ENCODE measurements at regions not wholly inside any gene's neighbourhood (a gene's known extent, or its start where the extent isn't known, plus 50 kb on each side); places are given as distances from the start of the nearest gene placed in this dataset.

DNA sequence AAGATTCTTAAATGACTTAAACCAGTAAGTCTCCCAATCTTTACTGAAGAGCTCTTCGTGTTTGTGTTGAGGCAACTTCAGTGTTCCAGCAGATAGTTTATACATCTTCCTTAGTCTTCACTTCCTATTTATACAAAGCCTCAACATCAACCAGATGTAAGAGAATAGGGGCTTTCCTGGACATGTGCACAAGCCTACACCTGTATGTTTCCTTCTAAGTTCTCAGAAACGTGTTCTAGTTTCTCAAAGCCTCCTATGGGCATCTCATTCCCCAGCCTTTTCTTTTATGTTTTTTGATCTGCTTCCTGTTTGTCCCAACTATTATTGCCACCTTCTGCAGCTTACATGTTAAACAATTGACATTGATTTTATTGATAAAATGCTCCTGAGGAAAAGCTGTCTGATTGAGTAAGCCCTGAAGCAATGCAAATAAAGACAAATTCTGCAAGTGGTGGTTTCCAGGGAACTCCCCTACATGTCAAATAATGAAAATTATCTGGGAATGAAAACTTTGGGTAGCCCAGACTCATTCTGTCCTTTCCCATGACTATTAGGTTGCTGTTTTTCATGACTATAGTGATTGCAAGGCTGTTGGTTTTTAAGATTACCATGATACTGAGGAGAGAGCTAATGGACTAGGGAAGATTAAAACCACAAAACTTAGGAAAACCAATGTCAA is 663.3 kb upstream of the ACVR2A start:
- DNase-seq (ENCODE audit: low read depth), result no peak
- TF ChIP-seq, protein P1, sequence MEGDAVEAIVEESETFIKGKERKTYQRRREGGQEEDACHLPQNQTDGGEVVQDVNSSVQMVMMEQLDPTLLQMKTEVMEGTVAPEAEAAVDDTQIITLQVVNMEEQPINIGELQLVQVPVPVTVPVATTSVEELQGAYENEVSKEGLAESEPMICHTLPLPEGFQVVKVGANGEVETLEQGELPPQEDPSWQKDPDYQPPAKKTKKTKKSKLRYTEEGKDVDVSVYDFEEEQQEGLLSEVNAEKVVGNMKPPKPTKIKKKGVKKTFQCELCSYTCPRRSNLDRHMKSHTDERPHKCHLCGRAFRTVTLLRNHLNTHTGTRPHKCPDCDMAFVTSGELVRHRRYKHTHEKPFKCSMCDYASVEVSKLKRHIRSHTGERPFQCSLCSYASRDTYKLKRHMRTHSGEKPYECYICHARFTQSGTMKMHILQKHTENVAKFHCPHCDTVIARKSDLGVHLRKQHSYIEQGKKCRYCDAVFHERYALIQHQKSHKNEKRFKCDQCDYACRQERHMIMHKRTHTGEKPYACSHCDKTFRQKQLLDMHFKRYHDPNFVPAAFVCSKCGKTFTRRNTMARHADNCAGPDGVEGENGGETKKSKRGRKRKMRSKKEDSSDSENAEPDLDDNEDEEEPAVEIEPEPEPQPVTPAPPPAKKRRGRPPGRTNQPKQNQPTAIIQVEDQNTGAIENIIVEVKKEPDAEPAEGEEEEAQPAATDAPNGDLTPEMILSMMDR (conservative IDR thresholded peaks at IDR 0.05; ENCODE audit: low read depth, low read length), result no peak
- H3K4me3 ChIP-seq (ENCODE audit: low read length), result no peak overlapping the region

DNA sequence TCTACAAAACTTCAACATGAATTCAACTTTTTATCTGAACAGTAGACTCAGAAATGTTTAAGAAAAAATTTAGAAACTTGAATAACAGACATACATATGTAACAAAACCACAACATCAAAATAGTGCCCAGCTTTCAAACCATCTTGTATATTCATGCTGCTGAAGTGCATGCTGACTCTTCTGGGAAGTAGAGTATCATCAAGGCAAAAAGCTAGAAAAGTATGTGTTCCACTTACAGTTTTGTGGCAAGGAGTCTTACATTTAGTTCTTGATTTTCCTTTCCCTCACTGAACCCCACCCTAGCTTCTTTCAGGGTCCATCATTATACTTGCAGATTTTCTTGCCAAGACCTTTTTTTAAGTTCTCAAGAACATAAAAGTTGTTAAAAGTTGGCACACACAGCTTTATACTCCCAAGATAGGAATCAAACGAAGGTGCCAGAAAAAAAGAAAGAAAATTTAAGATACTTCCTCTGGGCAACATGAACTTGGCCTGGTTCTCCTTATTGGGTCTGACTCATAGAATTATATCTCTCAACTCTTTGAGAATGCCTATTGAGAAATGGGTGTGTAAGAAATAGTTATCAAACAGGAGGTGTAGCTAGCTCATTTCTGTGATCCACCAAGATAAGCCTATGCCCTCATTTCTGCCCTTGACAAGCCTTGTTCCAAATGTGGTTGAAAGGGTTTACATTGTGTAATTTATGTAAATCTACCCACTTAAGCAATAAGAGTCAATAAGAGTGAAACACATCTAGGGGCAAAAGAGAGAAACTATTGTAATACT is 667.6 kb upstream of the ACVR2A start:
- DNase-seq (ENCODE audit: low read depth), result no peak
- no peak overlapping the region for H3K4me3 ChIP-seq (ENCODE audit: low read length)
- TF ChIP-seq, protein P1 (conservative IDR thresholded peaks at IDR 0.05; ENCODE audit: low read depth, low read length), result no peak

DNA sequence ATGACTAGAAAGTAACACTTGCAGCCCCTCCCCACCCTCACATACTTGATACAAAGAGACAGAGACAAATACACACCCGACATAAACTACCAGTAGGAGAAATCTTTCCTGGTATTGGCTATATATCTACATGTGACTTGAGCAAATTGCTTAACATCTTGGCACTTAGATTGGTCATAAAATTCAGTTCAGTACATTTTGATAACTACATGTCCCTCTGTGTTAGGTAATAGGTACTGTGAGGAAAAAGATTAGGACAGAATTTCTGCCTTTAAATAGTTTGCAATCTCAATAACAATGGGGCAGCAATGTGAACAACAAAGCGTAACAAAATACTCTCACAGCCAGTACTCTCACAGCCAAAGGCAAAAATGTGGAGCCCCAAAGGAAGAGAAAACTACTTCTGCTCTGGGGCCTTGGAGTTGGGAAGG is 670.0 kb upstream of the ACVR2A start:
- TF ChIP-seq, protein P1 (conservative IDR thresholded peaks at IDR 0.05; ENCODE audit: low read depth, low read length), result no peak
- H3K4me3 ChIP-seq (ENCODE audit: low read length), result no peak overlapping the region
- no peak for DNase-seq (ENCODE audit: low read depth)

DNA sequence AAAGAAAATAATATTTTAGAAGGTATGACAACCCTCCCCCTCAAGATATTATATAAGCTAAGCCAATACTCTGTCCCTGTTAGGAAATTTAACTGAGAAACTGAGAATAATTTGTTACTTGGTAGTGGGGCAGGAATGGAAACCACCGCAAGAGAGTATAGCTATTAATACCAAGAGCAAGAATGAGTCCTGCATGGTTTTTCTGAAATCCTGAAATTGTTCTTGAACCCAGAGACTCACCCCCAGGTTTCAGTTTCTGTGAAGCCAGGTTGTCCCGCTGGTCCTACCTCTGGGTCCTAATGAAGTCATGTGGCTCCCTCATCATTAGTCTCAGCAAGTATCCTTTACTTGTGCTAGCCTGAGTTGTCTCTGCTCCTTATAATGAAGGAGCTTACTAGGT is 671.0 kb upstream of the ACVR2A start:
- no peak overlapping the region for H3K4me3 ChIP-seq (ENCODE audit: low read length)
- TF ChIP-seq, protein P1 (conservative IDR thresholded peaks at IDR 0.05; ENCODE audit: low read depth, low read length), result no peak
- DNase-seq (ENCODE audit: low read depth), result no peak

DNA sequence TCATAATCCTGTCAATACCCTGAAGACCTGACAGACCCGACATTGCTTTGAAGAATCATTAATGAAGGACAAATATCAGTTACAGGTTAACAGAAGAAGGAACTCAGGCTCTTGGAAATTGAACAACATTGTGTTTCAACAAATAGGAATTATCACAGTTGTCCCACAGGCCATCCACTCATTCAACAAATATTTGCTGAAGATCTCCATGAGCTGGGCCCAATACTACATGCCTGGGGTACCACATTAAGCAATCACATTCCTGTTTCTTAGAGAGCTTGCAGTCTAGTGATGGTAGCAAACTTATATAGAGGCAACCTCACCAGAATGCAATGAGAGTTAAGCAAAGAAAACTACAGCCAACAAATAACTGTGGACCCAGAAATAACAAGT is 671.6 kb upstream of the ACVR2A start:
- no peak for DNase-seq (ENCODE audit: low read depth)
- TF ChIP-seq, protein P1 (conservative IDR thresholded peaks at IDR 0.05; ENCODE audit: low read depth, low read length), result no peak
- H3K4me3 ChIP-seq (ENCODE audit: low read length), result no peak overlapping the region

DNA sequence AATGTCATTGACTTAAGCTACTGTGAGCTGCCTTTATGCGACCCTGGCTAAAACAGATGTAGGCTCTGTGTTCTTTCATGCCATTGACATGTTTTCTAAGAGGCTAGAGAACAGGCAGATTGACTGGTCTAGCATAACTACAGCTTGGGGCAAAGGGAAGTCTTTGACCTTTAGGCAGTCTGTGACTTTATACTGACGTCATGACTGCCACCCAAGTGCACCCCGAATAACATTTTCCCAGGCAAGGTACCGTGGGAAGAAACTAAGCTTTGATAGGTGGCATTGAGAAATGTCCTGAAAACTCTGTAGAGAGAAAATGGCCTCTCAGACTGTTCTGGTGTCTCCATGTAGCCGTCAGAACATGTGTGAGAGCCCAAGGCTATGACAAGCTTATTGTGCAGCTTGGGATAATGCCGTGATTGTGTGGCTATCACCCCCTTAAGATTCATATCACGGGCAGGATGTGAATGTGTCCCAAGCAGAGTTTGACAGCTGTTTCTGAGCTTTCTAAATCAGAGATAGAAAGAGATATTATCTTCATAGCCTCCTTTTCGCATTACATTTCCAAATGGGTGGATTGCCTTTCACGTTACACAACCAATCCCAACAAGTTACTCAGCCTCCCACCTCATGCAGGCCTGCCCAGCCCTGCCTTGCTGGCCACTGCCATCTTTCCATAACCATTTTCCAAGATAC is 672.2 kb upstream of the ACVR2A start:
- TF ChIP-seq, protein P1 (conservative IDR thresholded peaks at IDR 0.05; ENCODE audit: low read depth, low read length), result no peak
- no peak for DNase-seq (ENCODE audit: low read depth)
- no peak overlapping the region for H3K4me3 ChIP-seq (ENCODE audit: low read length)
